PC-3 (cell line): ENCODE measurements at regions not wholly inside any gene's neighbourhood (a gene's known extent, or its start where the extent isn't known, plus 50 kb on each side); places are given as distances from the start of the nearest gene placed in this dataset.

ENCODE experiments used
- ATAC-seq: fragments of 200-7000 bp; cut with Tn5 transposase; 2 replicates; pipeline ENCODE4 v1.9.1; 2020; ENCODE audit warnings: mild to moderate bottlenecking, moderate library complexity
- BruUV-seq: library from RNA; stranded (reverse); fragments of 400-500 nt; replicated peaks from 2 replicates; lab custom pipeline; 2021; lab: Mats Ljungman, UMichigan
- CTCF ChIA-PET: fragments of 300-600 bp; sonication (Branson Sonifier 250); formaldehyde crosslinking; loops from one replicate; lab custom pipeline; 2022; ENCODE audit warnings: antibody characterized with exemption; lab: Charles Lee
- POLR2A ChIA-PET: fragments of 300-600 bp; sonication (Branson Sonifier 250); formaldehyde crosslinking; loops from one replicate; lab custom pipeline; 2022; ENCODE audit warnings: antibody characterized with exemption; ENCODE audit not compliant: unreplicated experiment; lab: Charles Lee
- DNase-seq: peaks from one replicate; pipeline ENCODE4 v3.0.0-alpha.2; 2015
- H2AFZ ChIP-seq: fragments of 300-600 bp; sonication (generic); 2 replicates; pipeline ENCODE4 v1.6.0; 2016; ENCODE audit warnings: antibody characterized with exemption, low read length
- H3F3A ChIP-seq: fragments of 300-600 bp; sonication (generic); one replicate; pipeline ENCODE4 v1.6.0; 2017; ENCODE audit warnings: antibody characterized with exemption, low read length, control low read depth, mild to moderate bottlenecking; ENCODE audit not compliant: unreplicated experiment
- H3K27ac ChIP-seq: fragments of 300-600 bp; sonication (generic); 2 replicates; pipeline ENCODE4 v1.5.1; 2016; ENCODE audit warnings: mild to moderate bottlenecking, low read length
- H3K27me3 ChIP-seq: fragments of 300-600 bp; sonication (generic); 2 replicates; pipeline ENCODE4 v1.6.1; 2016; ENCODE audit warnings: low read length, mixed read lengths
- H3K36me3 ChIP-seq: fragments of 300-600 bp; sonication (generic); 2 replicates; pipeline ENCODE4 v1.6.1; 2016; ENCODE audit warnings: low read depth, mixed run types, low read length, mixed read lengths
- H3K4me1 ChIP-seq: fragments of 300-600 bp; sonication (generic); 2 replicates; pipeline ENCODE4 v1.5.1; 2016; ENCODE audit warnings: low read length; ENCODE audit not compliant: insufficient read depth
- H3K4me2 ChIP-seq: fragments of 300-600 bp; sonication (generic); 2 replicates; pipeline ENCODE4 v1.6.0; 2016; ENCODE audit warnings: low read length
- H3K4me3 ChIP-seq: fragments of 300-600 bp; sonication (generic); 2 replicates; pipeline ENCODE4 v1.5.1; 2016; ENCODE audit warnings: mild to moderate bottlenecking, low read length, mixed read lengths
- H3K79me2 ChIP-seq: fragments of 300-600 bp; sonication (generic); 2 replicates; pipeline ENCODE4 v1.6.1; 2017; ENCODE audit warnings: low read length, mixed read lengths
- H3K9ac ChIP-seq: fragments of 300-600 bp; sonication (generic); 2 replicates; pipeline ENCODE4 v1.6.0; 2016; ENCODE audit warnings: mild to moderate bottlenecking, low read length
- H3K9me2 ChIP-seq: fragments of 300-600 bp; sonication (generic); replicated peaks from 2 replicates; pipeline ENCODE4 v1.6.1; 2016; ENCODE audit warnings: mixed run types, low read length, mixed read lengths
- H3K9me3 ChIP-seq: fragments of 300-600 bp; sonication (generic); 2 replicates; pipeline ENCODE4 v1.6.1; 2016; ENCODE audit warnings: low read length, mixed read lengths
- H4K20me1 ChIP-seq: fragments of 300-600 bp; sonication (generic); 2 replicates; pipeline ENCODE4 v1.6.1; 2016; ENCODE audit warnings: low read length, mixed read lengths
- CTCF ChIP-seq: fragments of 300-600 bp; sonication (generic); conservative IDR thresholded peaks from 2 replicates; pipeline ENCODE4 v1.5.1; 2017; ENCODE audit warnings: antibody characterized with exemption, low read depth, mild to moderate bottlenecking, low read length
- EZH2 ChIP-seq: fragments of 300-600 bp; sonication (generic); IDR thresholded peaks from one replicate; pipeline ENCODE4 v1.6.1; 2017; ENCODE audit warnings: antibody characterized with exemption, mild to moderate bottlenecking, low read length; ENCODE audit not compliant: unreplicated experiment
- EZH2phosphoT487 ChIP-seq: fragments of 300-600 bp; sonication (generic); IDR thresholded peaks from 2 replicates; pipeline ENCODE4 v1.6.1; 2018; ENCODE audit warnings: mild to moderate bottlenecking, antibody characterized with exemption, low read length, borderline replicate concordance
- intact Hi-C: fragments of 100-400 bp; cut with micrococcal nuclease; formaldehyde crosslinking; loops from 2 replicates; pipeline ENCODE4 v1.9.0; 2023

DNA sequence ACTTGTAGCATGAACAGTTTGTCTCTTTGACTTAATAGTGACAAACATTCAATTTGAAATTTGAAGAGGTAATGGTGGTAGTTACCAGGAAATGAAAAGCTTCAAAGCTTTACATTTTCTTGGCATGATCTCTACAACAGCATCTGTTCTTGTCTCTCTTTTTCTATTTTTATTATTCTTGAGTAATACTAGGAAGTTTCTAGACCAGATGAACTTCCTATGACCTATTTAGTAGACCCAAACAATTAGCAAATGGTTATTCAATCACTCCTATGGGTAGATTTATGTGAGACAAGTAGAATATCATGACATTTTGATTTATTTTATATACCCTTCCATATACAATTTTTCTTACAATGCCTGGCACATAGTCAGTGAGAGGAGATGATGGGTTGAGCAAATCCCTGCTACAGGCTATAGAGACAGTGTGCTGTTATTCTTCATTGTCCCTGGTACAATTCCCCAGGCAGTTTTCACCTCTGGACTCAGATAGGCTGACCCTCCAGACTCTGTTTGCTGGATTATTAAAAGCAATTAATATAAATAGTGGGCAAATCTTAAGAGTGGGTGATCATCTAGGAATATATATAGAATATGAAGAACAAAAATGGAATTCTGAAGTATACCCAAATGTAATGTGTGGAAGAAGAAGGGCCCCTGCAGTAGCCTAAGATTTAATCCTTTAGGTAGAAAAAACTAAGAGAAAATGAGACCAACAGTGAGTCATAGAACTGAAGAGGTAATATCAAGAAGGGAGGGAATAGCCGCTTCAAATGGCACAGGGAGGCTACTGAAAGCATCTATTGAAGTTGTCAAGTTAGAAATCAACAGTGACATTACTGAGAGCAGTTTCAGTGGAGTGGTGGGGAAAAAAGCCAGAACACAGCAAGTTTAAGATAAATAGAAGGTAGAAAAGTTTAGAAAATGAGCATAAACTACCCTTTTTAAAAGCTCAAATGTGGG lies 512.0 kb downstream of the FOXG1 start:
- TF ChIP-seq EZH2: no peak
- no peak for TF ChIP-seq CTCF
- no peak for TF ChIP-seq EZH2phosphoT487
- Histone ChIP-seq H3F3A (no peaks in the 10 kb centered on the region), H3K9ac (no peak overlapping the region), H3K4me3 (no peak overlapping the region), H3K27me3 (no peaks in the 10 kb centered on the region), H3K27ac (no peak overlapping the region), H3K79me2 (no peaks in the 10 kb centered on the region), H3K4me2 (no peak overlapping the region), H3K36me3 (no peaks in the 10 kb centered on the region), H4K20me1 (no peaks in the 10 kb centered on the region), H2AFZ (no peak overlapping the region), H3K9me2 (no peaks in the 10 kb centered on the region), H3K4me1 (no peaks in the 10 kb centered on the region; the same call in 1 of the 2 replicates), H3K9me3 (no peaks in the 10 kb centered on the region)
- DNase-seq (no peak), ATAC-seq (no peak)
- ChIA-PET CTCF (no interaction called here), POLR2A (no interaction called here)
- intact Hi-C loops: no loop called here
- BruUV-seq: no TSS peak

DNA sequence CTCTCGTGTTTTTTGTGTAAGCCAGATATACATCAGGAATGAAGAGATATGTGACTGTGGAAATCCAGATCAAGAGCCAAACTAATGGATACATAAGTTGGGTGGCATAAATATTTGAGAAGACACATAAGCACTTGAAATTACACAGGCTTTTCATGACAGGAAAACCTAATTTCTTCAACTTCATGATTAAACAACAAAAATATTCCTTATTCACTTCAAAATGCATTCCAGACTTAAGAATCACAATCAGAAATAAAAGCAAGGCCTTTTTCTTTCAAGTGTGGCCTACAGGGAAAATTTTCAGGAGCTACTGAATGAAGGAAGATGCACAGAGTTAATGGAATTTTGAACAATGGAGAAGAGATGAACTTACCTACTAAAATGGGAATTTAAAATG lies 515.6 kb downstream of the FOXG1 start:
- H3K9ac ChIP-seq: no peak overlapping the region
- no peaks in the 10 kb centered on the region for H3K9me3 ChIP-seq
- DNase-seq (peak; percentile 2), ATAC-seq (no peak)
- no peaks in the 10 kb centered on the region for H3K27me3 ChIP-seq
- H3K27ac ChIP-seq: no peak overlapping the region
- no peaks in the 10 kb centered on the region for H4K20me1 ChIP-seq
- POLR2A ChIA-PET: no interaction called here
- no peaks in the 10 kb centered on the region for H3K36me3 ChIP-seq
- no peak overlapping the region for H2AFZ ChIP-seq
- TF ChIP-seq CTCF: no peak
- TF ChIP-seq EZH2phosphoT487: no peak
- TF ChIP-seq EZH2: no peak
- BruUV-seq: no TSS peak
- no peak overlapping the region for H3K4me3 ChIP-seq
- CTCF ChIA-PET: no interaction called here
- no peaks in the 10 kb centered on the region for H3K9me2 ChIP-seq
- no peak overlapping the region for H3K4me2 ChIP-seq
- no peaks in the 10 kb centered on the region for H3K79me2 ChIP-seq
- no peaks in the 10 kb centered on the region for H3F3A ChIP-seq
- no peaks in the 10 kb centered on the region; the same call in 1 of the 2 replicates for H3K4me1 ChIP-seq
- intact Hi-C loops: no loop called here

- no peaks in the 10 kb centered on the region for H3K79me2 ChIP-seq
- ATAC-seq (no peak), DNase-seq (no peak)
- BruUV-seq: no TSS peak
- ChIA-PET POLR2A (no interaction called here), CTCF (no interaction called here)
- no peak overlapping the region for H3K9ac ChIP-seq
- no peaks in the 10 kb centered on the region for H3F3A ChIP-seq
- H3K4me3 ChIP-seq: no peak overlapping the region
- no peak overlapping the region for H3K4me2 ChIP-seq
- no peak for TF ChIP-seq EZH2
- TF ChIP-seq EZH2phosphoT487: no peak
- TF ChIP-seq CTCF: no peak
- no peaks in the 10 kb centered on the region for H4K20me1 ChIP-seq
- H3K9me2 ChIP-seq: no peaks in the 10 kb centered on the region
- H2AFZ ChIP-seq: no peak overlapping the region
- H3K4me1 ChIP-seq: no peaks in the 10 kb centered on the region
- H3K9me3 ChIP-seq: 0 out of 2 replicates have a peak, but pooled peaks cover 5% of the 10 kb centered on the region
- H3K36me3 ChIP-seq: no peaks in the 10 kb centered on the region
- H3K27me3 ChIP-seq: no peaks in the 10 kb centered on the region
- no peak overlapping the region for H3K27ac ChIP-seq
- intact Hi-C loops: no loop called here
Measured at GRCh38 chr14:29290441-29290840, 523.9 kb downstream of the FOXG1 start.
